Lower leg skin (tissue), 3 donors: ENCODE measurements at regions not wholly inside any gene's neighbourhood (a gene's known extent, or its start where the extent isn't known, plus 50 kb on each side); places are given as distances from the start of the nearest gene placed in this dataset.

Experiments
- POLR2A ChIP-seq, 2 donors: fragments of 450-650 bp; IDR thresholded peaks; one replicate each; pipeline ENCODE4 v1.6.1; 2016 to 2017; ENCODE audit warnings: antibody characterized with exemption in 2 of 2, mild to moderate bottlenecking in 1 of 2, moderate library complexity in 1 of 2
- TF ChIP-seq, protein P1 (sequence below), 3 donors: fragments of 450-650 bp; IDR thresholded peaks; one replicate each; pipeline ENCODE4 v1.5.1; 2016; ENCODE audit warnings: antibody characterized with exemption in 3 of 3, mild to moderate bottlenecking in 3 of 3, moderate library complexity in 2 of 3

DNA sequence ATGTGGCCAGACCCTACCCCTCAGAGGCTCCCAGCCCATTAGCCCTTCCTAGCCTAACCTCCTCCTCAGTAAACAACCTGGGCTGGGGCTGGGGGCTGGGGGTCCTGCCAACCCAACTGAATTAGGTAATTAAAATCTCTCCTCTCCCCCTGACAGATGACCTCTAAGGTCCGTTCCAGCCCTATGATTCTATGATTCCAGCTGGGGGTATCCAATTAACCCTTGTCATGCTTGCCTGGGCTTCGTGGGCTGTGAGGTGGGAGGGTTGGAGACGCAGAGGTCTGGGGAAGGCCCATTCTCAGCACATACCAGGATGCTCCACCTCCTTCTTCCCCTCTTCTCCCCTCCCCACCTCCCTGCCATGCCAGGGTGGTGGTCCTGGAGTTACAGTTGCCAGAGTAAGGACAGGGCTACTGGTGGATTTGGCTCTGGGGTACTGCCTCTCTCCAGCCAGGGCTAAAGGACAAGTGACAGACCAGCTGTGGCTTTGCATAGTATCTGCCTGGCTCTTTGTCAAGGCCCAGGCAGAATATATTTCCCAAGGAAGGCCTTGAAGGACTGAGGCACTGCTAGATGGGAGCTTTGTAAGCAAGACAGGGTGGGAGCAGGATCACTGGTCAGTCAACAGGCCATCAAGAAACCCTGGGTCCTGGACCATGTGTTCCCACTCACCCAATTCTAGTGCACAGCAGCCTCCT is 82.1 kb downstream of the EFNB1 start:
- TF ChIP-seq, protein P1, sequence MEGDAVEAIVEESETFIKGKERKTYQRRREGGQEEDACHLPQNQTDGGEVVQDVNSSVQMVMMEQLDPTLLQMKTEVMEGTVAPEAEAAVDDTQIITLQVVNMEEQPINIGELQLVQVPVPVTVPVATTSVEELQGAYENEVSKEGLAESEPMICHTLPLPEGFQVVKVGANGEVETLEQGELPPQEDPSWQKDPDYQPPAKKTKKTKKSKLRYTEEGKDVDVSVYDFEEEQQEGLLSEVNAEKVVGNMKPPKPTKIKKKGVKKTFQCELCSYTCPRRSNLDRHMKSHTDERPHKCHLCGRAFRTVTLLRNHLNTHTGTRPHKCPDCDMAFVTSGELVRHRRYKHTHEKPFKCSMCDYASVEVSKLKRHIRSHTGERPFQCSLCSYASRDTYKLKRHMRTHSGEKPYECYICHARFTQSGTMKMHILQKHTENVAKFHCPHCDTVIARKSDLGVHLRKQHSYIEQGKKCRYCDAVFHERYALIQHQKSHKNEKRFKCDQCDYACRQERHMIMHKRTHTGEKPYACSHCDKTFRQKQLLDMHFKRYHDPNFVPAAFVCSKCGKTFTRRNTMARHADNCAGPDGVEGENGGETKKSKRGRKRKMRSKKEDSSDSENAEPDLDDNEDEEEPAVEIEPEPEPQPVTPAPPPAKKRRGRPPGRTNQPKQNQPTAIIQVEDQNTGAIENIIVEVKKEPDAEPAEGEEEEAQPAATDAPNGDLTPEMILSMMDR (IDR thresholded peaks at IDR 0.05), result no peak
- no peak for TF ChIP-seq POLR2A (IDR thresholded peaks at IDR 0.05)
